ENCODE measurements at regions not wholly inside any gene's neighbourhood (a gene's known extent, or its start where the extent isn't known, plus 50 kb on each side); places are given as distances from the start of the nearest gene placed in this dataset.

DNA sequence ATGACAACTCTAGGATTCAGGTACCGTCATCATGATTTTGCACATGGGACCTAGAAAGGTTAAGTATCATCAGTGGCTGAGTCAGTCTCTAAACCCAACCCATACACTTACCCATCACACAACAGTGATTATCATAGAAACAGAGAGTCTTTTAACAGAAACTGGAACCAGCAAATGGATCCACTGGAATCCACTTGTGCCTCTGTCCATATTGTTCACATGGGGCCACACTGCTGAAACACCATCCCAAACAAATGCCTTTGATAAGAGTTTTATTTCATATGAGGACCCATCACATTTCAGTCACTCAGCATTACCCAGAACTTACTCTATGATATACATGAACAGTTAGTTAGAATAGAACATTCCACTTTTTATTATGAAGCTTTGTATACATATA, 430.0 kb downstream of the STK39 start:
- TF ChIP-seq EZH2phosphoT487 (IDR thresholded peaks at IDR 0.05; ENCODE audit: insufficient read depth, low read depth): no peak
- TF ChIP-seq EZH2 (IDR thresholded peaks at IDR 0.05; ENCODE audit: insufficient read depth, poor library complexity, severe bottlenecking): no peak

Data from GM23248 (cell line).